GM12878 (cell line): ENCODE measurements at regions not wholly inside any gene's neighbourhood (a gene's known extent, or its start where the extent isn't known, plus 50 kb on each side); places are given as distances from the start of the nearest gene placed in this dataset.

ENCODE experiments used
- ATAC-seq: fragments of 200-7000 bp; cut with Tn5 transposase; 3 replicates; pipeline ENCODE4 v1.9.1; 2020; ENCODE audit warnings: mild to moderate bottlenecking, moderate library complexity
- BruUV-seq: library from RNA; stranded (reverse); fragments of 400-500 nt; replicated peaks from 2 replicates; lab custom pipeline; 2021; lab: Mats Ljungman, UMichigan
- CTCF ChIA-PET: fragments of 300-600 bp; sonication (Branson Sonifier 250); formaldehyde crosslinking; extraction: SDS; loops from one replicate; lab custom pipeline; 2021; ENCODE audit warnings: inconsistent platforms; lab: Yijun Ruan, JAX
- POLR2A ChIA-PET: fragments of 350-600 bp; formaldehyde crosslinking; extraction: SDS; loops from one replicate; lab custom pipeline; 2021; ENCODE audit warnings: inconsistent platforms; lab: Charles Lee
- RAD21 ChIA-PET: fragments of 300-600 bp; sonication (Branson Sonifier 250); formaldehyde crosslinking; loops from one replicate; lab custom pipeline; 2023; ENCODE audit warnings: antibody characterized with exemption; ENCODE audit not compliant: unreplicated experiment; lab: Charles Lee
- SMC1A ChIA-PET: fragments of 300-600 bp; sonication (Branson Sonifier 250); formaldehyde crosslinking; loops from one replicate; lab custom pipeline; 2023; ENCODE audit not compliant: unreplicated experiment, uncharacterized antibody; lab: Charles Lee
- DNase-seq: peaks from one replicate; pipeline ENCODE4 v3.0.0-alpha.2; 2011; ENCODE audit warnings: low read depth, low spot score
- FAIRE-seq: peaks from 3 replicates; lab custom pipeline; 2011; peaks lifted over from hg19 to GRCh38; lab: Jason Lieb, UNC
- H2AFZ ChIP-seq: 2 replicates; pipeline ENCODE4 v1.6.0; 2011; ENCODE audit warnings: low read depth, low read length, control low read depth; ENCODE audit not compliant: control insufficient read depth
- H3K27ac ChIP-seq: 2 replicates; pipeline ENCODE4 v1.5.1; 2011; ENCODE audit warnings: control low read depth; ENCODE audit not compliant: control insufficient read depth, insufficient read depth
- H3K27me3 ChIP-seq, 2 experiments: replicated peaks in 1 of 2; 2 replicates each; pipeline versions ENCODE4 v1.6.0 to v1.6.1; 2011; ENCODE audit warnings: low read length in 1 of 2; ENCODE audit not compliant: control insufficient read depth in 2 of 2, insufficient read depth in 2 of 2
- H3K36me3 ChIP-seq, 2 experiments: 2 replicates each; pipeline ENCODE4 v1.5.1; 2011; ENCODE audit warnings: low read length in 1 of 2; ENCODE audit not compliant: control insufficient read depth in 2 of 2, insufficient read depth in 2 of 2
- H3K4me1 ChIP-seq: 2 replicates; pipeline ENCODE4 v1.6.1; 2011; ENCODE audit warnings: mild to moderate bottlenecking, low read length, moderate library complexity, mixed read lengths; ENCODE audit not compliant: control insufficient read depth, insufficient read depth
- H3K4me2 ChIP-seq: 2 replicates; pipeline ENCODE4 v1.6.0; 2011; ENCODE audit warnings: control low read depth; ENCODE audit not compliant: control insufficient read depth, insufficient read depth
- H3K4me3 ChIP-seq: fragments of 200-600 bp; sonication (generic); 2 replicates; pipeline ENCODE4 v1.5.1; 2016
- H3K79me2 ChIP-seq: 2 replicates; pipeline ENCODE4 v1.6.0; 2011; ENCODE audit warnings: low read length; ENCODE audit not compliant: control insufficient read depth, insufficient read depth
- H3K9ac ChIP-seq: 2 replicates; pipeline ENCODE4 v1.8.0; 2011; ENCODE audit warnings: low read length, control low read depth, mixed read lengths; ENCODE audit not compliant: control insufficient read depth, insufficient read depth
- H3K9me3 ChIP-seq: replicated peaks from 3 replicates; pipeline ENCODE4 v1.5.1; 2011; ENCODE audit warnings: mild to moderate bottlenecking, low read length; ENCODE audit not compliant: control insufficient read depth, insufficient read depth
- H4K20me1 ChIP-seq: 2 replicates; pipeline ENCODE4 v1.6.0; 2011; ENCODE audit not compliant: control insufficient read depth, insufficient read depth
- ATF3 ChIP-seq: IDR thresholded peaks from 2 replicates; pipeline ENCODE4 v1.6.1; 2011; ENCODE audit warnings: low read depth, mild to moderate bottlenecking, low read length, moderate library complexity, borderline replicate concordance; ENCODE audit errors: extremely low read depth
- CREB1 ChIP-seq: IDR thresholded peaks from 2 replicates; pipeline ENCODE4 v1.6.1; 2012; ENCODE audit warnings: low read depth, mild to moderate bottlenecking, inconsistent platforms
- E2F8 ChIP-seq: fragments of 450-650 bp; IDR thresholded peaks from 2 replicates; pipeline ENCODE4 v1.6.1; 2018; ENCODE audit warnings: mild to moderate bottlenecking, low read depth, moderate library complexity; ENCODE audit not compliant: partially characterized antibody
- EZH2 ChIP-seq: IDR thresholded peaks from 2 replicates; pipeline ENCODE4 v1.6.1; 2012; ENCODE audit warnings: low read depth, mild to moderate bottlenecking, control low read depth, inconsistent platforms, low read length, borderline replicate concordance; ENCODE audit not compliant: control insufficient read depth
- FOXM1 ChIP-seq: IDR thresholded peaks from 2 replicates; pipeline ENCODE4 v1.6.1; 2012; ENCODE audit warnings: low read depth, mild to moderate bottlenecking, inconsistent platforms, low read length, moderate library complexity
- IKZF2 ChIP-seq, 2 experiments: fragments of 450-650 bp; IDR thresholded peaks; 2 replicates each; pipeline ENCODE4 v1.6.1; 2017; ENCODE audit warnings: mild to moderate bottlenecking in 2 of 2, moderate library complexity in 2 of 2
- MAX ChIP-seq: IDR thresholded peaks from 2 replicates; pipeline ENCODE4 v1.6.1; 2012; ENCODE audit warnings: low read depth, low read length, improper control_type of control experiment
- TCF12 ChIP-seq: IDR thresholded peaks from 2 replicates; pipeline ENCODE4 v1.6.1; 2011; ENCODE audit warnings: low read depth, mild to moderate bottlenecking, low read length
- YY1 ChIP-seq: IDR thresholded peaks from 2 replicates; pipeline ENCODE4 v1.6.1; 2011; ENCODE audit warnings: low read depth, mild to moderate bottlenecking, low read length
- ZBED1 ChIP-seq: IDR thresholded peaks from 2 replicates; pipeline ENCODE4 v1.6.1; 2016; ENCODE audit warnings: borderline replicate concordance
- ZBTB11 ChIP-seq: fragments of 450-650 bp; formaldehyde crosslinking; IDR thresholded peaks from 2 replicates; pipeline ENCODE4 v1.5.0; 2022; ENCODE audit warnings: mild to moderate bottlenecking, missing genetic modification characterization
- ZNF274 ChIP-seq: IDR thresholded peaks from one replicate; pipeline ENCODE4 v1.8.0; 2011; ENCODE audit not compliant: insufficient read length, insufficient read depth
- WGBS: methylation state at CpG from one replicate; pipeline ENCODE4 v1.1.6; 2016; ENCODE audit warnings: low lambda C conversion rate; ENCODE audit not compliant: insufficient replicate concordance, insufficient coverage; ENCODE audit errors: missing lambda C conversion rate; 5-methylcytosine and 5-hydroxymethylcytosine counted together
- in situ Hi-C: fragments of 300-500 bp; cut with MboI; formaldehyde crosslinking; loops from 9 replicates; pipeline ENCODE4 v1.14.3; 2018; ENCODE audit warnings: mixed read lengths
- intact Hi-C: fragments of 100-400 bp; cut with micrococcal nuclease; formaldehyde crosslinking; loops from one replicate; pipeline ENCODE4 v1.14.2; 2022; ENCODE audit not compliant: unreplicated experiment

- TF ChIP-seq FOXM1, result no peak
- TF ChIP-seq ZBTB11 (CRISPR knock-in tag), result no peak
- TF ChIP-seq, all 136 proteins: peak for 0
These were observed 293.5 kb downstream of the SLC6A15 start (continued) for GRCh38 chr12:84619053-84619571.

GRCh38 chr12:84607170-84607819 is 305.3 kb downstream of the SLC6A15 start:
- DNase-seq (no peak), FAIRE-seq (no peak), ATAC-seq (no peak)
- Histone ChIP-seq H3K79me2 (no peaks in the 10 kb centered on the region), H3K9ac (no peak overlapping the region), H2AFZ (no peak overlapping the region), H3K9me3 (no peaks in the 10 kb centered on the region), H3K4me3 (no peak overlapping the region), H3K27me3 (no peaks in the 10 kb centered on the region), H4K20me1 (no peaks in the 10 kb centered on the region), H3K4me1 (no peaks in the 10 kb centered on the region), H3K4me2 (no peak overlapping the region), H3K27ac (no peak overlapping the region), H3K36me3 (no peaks in the 10 kb centered on the region)
- WGBS, result 0% methylated on average over 1 of the region's 1 CpG
- SMC1A ChIA-PET, result no interaction called here
- POLR2A ChIA-PET, result no interaction called here
- no TSS peak for BruUV-seq
- RAD21 ChIA-PET, result no interaction called here
- TF ChIP-seq YY1 (no peak), E2F8 (no peak), MAX (no peak), ATF3 (no peak), TCF12 (no peak), ZBED1 (no peak), ZNF274 (no peak), EZH2 (no peak), CREB1 (no peak), IKZF2 (IDR thresholded peaks at IDR 0.05) (no peak)
- in situ Hi-C loops (no loop called here), intact Hi-C loops (no loop called here)
- CTCF ChIA-PET, result no interaction called here
